ENCODE measurements at regions not wholly inside any gene's neighbourhood (a gene's known extent, or its start where the extent isn't known, plus 50 kb on each side); places are given as distances from the start of the nearest gene placed in this dataset.

GRCh38 chr14:80324649-80325048 lies 113.3 kb upstream of the DIO2 start:
- ChIA-PET POLR2A (ENCODE audit: low non-redundant PET) (no interaction called here), CTCF (interaction anchor here (0.5 kb wide), 1 partner anchor 641 kb away, joined by 3 read pairs; no protein-coding TSS in a partner anchor)
- no peak for DNase-seq (ENCODE audit: low spot score)
- TF ChIP-seq CTCF (conservative IDR thresholded peaks at IDR 0.05; ENCODE audit: low read depth): no peak
- no peak overlapping the region for H3K27ac ChIP-seq

- TF ChIP-seq CTCF (conservative IDR thresholded peaks at IDR 0.05; ENCODE audit: low read depth): no peak
- no peak for DNase-seq (ENCODE audit: low spot score)
- ChIA-PET CTCF (no interaction called here), POLR2A (ENCODE audit: low non-redundant PET) (no interaction called here)
- no peak overlapping the region for H3K27ac ChIP-seq
Measured at GRCh38 chr14:80323038-80323665, 111.8 kb upstream of the DIO2 start.

GRCh38 chr14:80316441-80316840 lies 105.1 kb upstream of the DIO2 start:
- ChIA-PET POLR2A (ENCODE audit: low non-redundant PET) (no interaction called here), CTCF (interaction anchor here (0.6 kb wide), 1 partner anchor 16 kb away, joined by 3 read pairs; no protein-coding TSS in a partner anchor)
- no peak for TF ChIP-seq CTCF (conservative IDR thresholded peaks at IDR 0.05; ENCODE audit: low read depth)
- H3K27ac ChIP-seq: no peak overlapping the region
- no peak for DNase-seq (ENCODE audit: low spot score)

DNA sequence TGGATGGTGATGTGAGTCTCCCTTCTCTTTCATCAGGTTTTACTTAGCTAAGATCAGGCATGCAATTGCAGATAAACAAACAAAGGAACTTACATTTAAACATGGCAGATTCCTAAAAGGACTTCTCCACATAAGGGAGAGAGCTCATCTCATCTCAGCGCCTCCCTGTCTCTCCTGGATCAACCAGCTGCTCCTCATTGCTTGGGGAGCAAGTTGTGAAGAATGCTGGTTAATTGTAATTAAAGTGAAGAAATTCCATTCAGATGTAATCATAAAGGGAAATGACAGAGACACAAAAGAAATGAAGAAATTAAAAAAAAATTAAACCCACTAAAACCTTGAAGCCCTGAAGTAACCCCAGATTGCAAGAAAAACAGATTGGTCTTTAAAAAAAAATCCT lies 104.4 kb upstream of the DIO2 start:
- TF ChIP-seq CTCF (conservative IDR thresholded peaks at IDR 0.05; ENCODE audit: low read depth): no peak
- CTCF ChIA-PET: interaction anchor here (0.6 to 0.7 kb wide), 2 partner anchors 17 to 20 kb away, joined by 4 to 5 read pairs; no protein-coding TSS in a partner anchor
- DNase-seq (ENCODE audit: low spot score): no peak
- POLR2A ChIA-PET (ENCODE audit: low non-redundant PET): no interaction called here
- no peak overlapping the region for H3K27ac ChIP-seq

DNA sequence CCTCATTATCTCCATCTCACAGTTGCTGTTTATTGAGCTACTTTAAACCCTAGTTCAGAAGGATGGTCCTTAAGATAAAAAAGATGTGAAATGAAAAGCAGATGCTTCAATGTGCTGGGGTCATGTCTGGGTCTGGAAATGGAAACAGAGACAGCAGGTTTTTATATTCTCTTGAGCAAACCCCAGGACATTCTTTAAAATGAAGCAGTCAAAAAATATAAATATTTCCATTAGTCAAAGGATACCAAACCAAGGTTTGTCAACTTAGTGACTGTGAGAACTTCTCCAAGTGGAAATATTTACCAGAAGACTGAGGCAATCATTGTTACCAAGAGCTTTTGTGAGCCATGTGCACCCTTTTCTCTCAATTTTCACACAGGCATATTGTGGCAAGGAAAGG lies 102.5 kb upstream of the DIO2 start:
- ChIA-PET POLR2A (ENCODE audit: low non-redundant PET) (no interaction called here), CTCF (no interaction called here)
- H3K27ac ChIP-seq: no peak overlapping the region
- no peak for DNase-seq (ENCODE audit: low spot score)
- TF ChIP-seq CTCF (conservative IDR thresholded peaks at IDR 0.05; ENCODE audit: low read depth): no peak

- TF ChIP-seq CTCF (conservative IDR thresholded peaks at IDR 0.05; ENCODE audit: low read depth): no peak
- POLR2A ChIA-PET (ENCODE audit: low non-redundant PET): no interaction called here
- CTCF ChIA-PET: no interaction called here
- H3K27ac ChIP-seq: no peak overlapping the region
- no peak for DNase-seq (ENCODE audit: low spot score)
Measured at GRCh38 chr14:80310938-80311750, 99.8 kb upstream of the DIO2 start.
